GM23338 (cell line): ENCODE measurements at regions not wholly inside any gene's neighbourhood (a gene's known extent, or its start where the extent isn't known, plus 50 kb on each side); places are given as distances from the start of the nearest gene placed in this dataset.

ENCODE experiments used
- ATAC-seq: fragments of 200-7000 bp; cut with Tn5 transposase; 3 replicates; pipeline ENCODE4 v1.9.1; 2020
- DNase-seq: peaks from one replicate; pipeline ENCODE4 v3.0.0-alpha.2; 2015; ENCODE audit warnings: low spot score
- H2AFZ ChIP-seq: fragments of 200-600 bp; sonication (generic); 2 replicates; pipeline ENCODE4 v1.8.0; 2016; ENCODE audit warnings: antibody characterized with exemption, mild to moderate bottlenecking, moderate library complexity
- H3F3A ChIP-seq: fragments of 200-600 bp; sonication (generic); replicated peaks from 2 replicates; pipeline ENCODE4 v1.8.0; 2017; ENCODE audit warnings: antibody characterized with exemption, mixed run types, low read depth
- H3K27ac ChIP-seq: fragments of 200-600 bp; sonication (generic); 2 replicates; pipeline ENCODE4 v1.6.1; 2016; ENCODE audit warnings: low read depth
- H3K27me3 ChIP-seq: fragments of 200-600 bp; sonication (generic); 2 replicates; pipeline ENCODE4 v1.8.0; 2016; ENCODE audit warnings: mild to moderate bottlenecking, mixed run types, moderate library complexity; ENCODE audit not compliant: insufficient read depth
- H3K36me3 ChIP-seq: fragments of 200-600 bp; sonication (generic); 2 replicates; pipeline ENCODE4 v1.8.0; 2016; ENCODE audit warnings: mild to moderate bottlenecking; ENCODE audit not compliant: insufficient read depth
- H3K4me1 ChIP-seq: fragments of 200-600 bp; sonication (generic); 2 replicates; pipeline ENCODE4 v1.8.0; 2016; ENCODE audit warnings: mild to moderate bottlenecking, moderate library complexity; ENCODE audit not compliant: insufficient read depth
- H3K4me2 ChIP-seq: fragments of 200-600 bp; sonication (generic); 2 replicates; pipeline ENCODE4 v1.7.1; 2017; ENCODE audit warnings: mixed run types
- H3K4me3 ChIP-seq: fragments of 200-600 bp; sonication (generic); 2 replicates; pipeline ENCODE4 v1.6.1; 2016; ENCODE audit warnings: mixed run types
- H3K79me2 ChIP-seq: fragments of 200-600 bp; sonication (generic); replicated peaks from 2 replicates; pipeline ENCODE4 v1.8.0; 2017; ENCODE audit warnings: mild to moderate bottlenecking; ENCODE audit not compliant: insufficient read depth
- H3K9me2 ChIP-seq: fragments of 200-600 bp; sonication (generic); 2 replicates; pipeline ENCODE4 v1.8.0; 2017; ENCODE audit not compliant: insufficient read depth
- H4K20me1 ChIP-seq: fragments of 200-600 bp; sonication (generic); replicated peaks from 2 replicates; pipeline ENCODE4 v1.8.0; 2017; ENCODE audit warnings: mild to moderate bottlenecking; ENCODE audit not compliant: insufficient read depth
- H3K27ac Mint-ChIP-seq: 2 replicates; pipeline ENCODE4 v1.8.0; 2020; ENCODE audit warnings: inconsistent platforms, mild to moderate bottlenecking, moderate library complexity, mixed read lengths
- H3K27me3 Mint-ChIP-seq: 3 replicates; pipeline ENCODE4 v1.8.0; 2022; ENCODE audit warnings: low read depth, mild to moderate bottlenecking, moderate library complexity, mixed read lengths, inconsistent platforms; ENCODE audit not compliant: insufficient read depth, poor library complexity
- H3K36me3 Mint-ChIP-seq: 3 replicates; pipeline ENCODE4 v1.8.0; 2021; ENCODE audit warnings: low read depth, mild to moderate bottlenecking, inconsistent platforms, moderate library complexity, mixed read lengths
- H3K4me1 Mint-ChIP-seq: 3 replicates; pipeline ENCODE4 v1.8.0; 2020; ENCODE audit warnings: mild to moderate bottlenecking, inconsistent platforms, mixed read lengths
- H3K4me3 Mint-ChIP-seq: 3 replicates; pipeline ENCODE4 v1.8.0; 2021; ENCODE audit warnings: moderate library complexity, mild to moderate bottlenecking, inconsistent platforms, mixed read lengths
- H3K9me3 Mint-ChIP-seq: 3 replicates; pipeline ENCODE4 v1.8.0; 2020; ENCODE audit warnings: moderate library complexity, mild to moderate bottlenecking, inconsistent platforms, mixed read lengths
- EZH2 ChIP-seq: fragments of 200-600 bp; sonication (generic); IDR thresholded peaks from one replicate; pipeline ENCODE4 v1.8.0; 2017; ENCODE audit warnings: antibody characterized with exemption, mild to moderate bottlenecking, low read depth; ENCODE audit not compliant: unreplicated experiment
- EZH2phosphoT487 ChIP-seq: fragments of 200-600 bp; sonication (generic); IDR thresholded peaks from one replicate; pipeline ENCODE4 v1.8.1; 2018; ENCODE audit warnings: antibody characterized with exemption; ENCODE audit not compliant: unreplicated experiment
- JUNB ChIP-seq: IDR thresholded peaks from one replicate; pipeline ENCODE4 v1.6.1; 2016; ENCODE audit warnings: antibody characterized with exemption; ENCODE audit not compliant: unreplicated experiment
- NANOG ChIP-seq: IDR thresholded peaks from 2 replicates; pipeline ENCODE4 v1.6.1; 2016; ENCODE audit warnings: antibody characterized with exemption, borderline replicate concordance
- POLR2AphosphoS5 ChIP-seq: IDR thresholded peaks from 2 replicates; pipeline ENCODE4 v1.6.1; 2016; ENCODE audit warnings: antibody characterized with exemption, low read depth
- STAT1 ChIP-seq: IDR thresholded peaks from one replicate; pipeline ENCODE4 v1.6.1; 2016; ENCODE audit warnings: antibody characterized with exemption; ENCODE audit not compliant: unreplicated experiment
- ZNF114 ChIP-seq: fragments of 250-450 bp; sonication (Bioruptor Pico); IDR thresholded peaks from 2 replicates; pipeline ENCODE4 v1.5.0; 2020; ENCODE audit warnings: mild to moderate bottlenecking, moderate library complexity
- ZNF331 ChIP-seq: fragments of 250-450 bp; sonication (Bioruptor Pico); IDR thresholded peaks from 2 replicates; pipeline ENCODE4 v1.5.0; 2020; ENCODE audit warnings: low read depth, mild to moderate bottlenecking, moderate library complexity
- TF ChIP-seq, protein P1 (sequence below), 2 experiments: fragments of 200-600 bp in 1 of 2; sonication (generic) in 1 of 2; conservative IDR thresholded peaks; 2 replicates each; pipeline versions ENCODE4 v1.5.1 to v1.6.1; 2016 to 2017; ENCODE audit warnings: antibody characterized with exemption in 2 of 2, low read depth in 2 of 2, mild to moderate bottlenecking in 2 of 2, moderate library complexity in 1 of 2
- TF ChIP-seq, protein P2 (sequence below): IDR thresholded peaks from one replicate; pipeline ENCODE4 v1.6.1; 2018; ENCODE audit warnings: antibody characterized with exemption; ENCODE audit not compliant: unreplicated experiment
- TF ChIP-seq, protein P3 (sequence below): fragments of 250-450 bp; sonication (Bioruptor Pico); IDR thresholded peaks from 2 replicates; pipeline ENCODE4 v1.5.0; 2020; ENCODE audit warnings: mild to moderate bottlenecking, moderate library complexity

DNA sequence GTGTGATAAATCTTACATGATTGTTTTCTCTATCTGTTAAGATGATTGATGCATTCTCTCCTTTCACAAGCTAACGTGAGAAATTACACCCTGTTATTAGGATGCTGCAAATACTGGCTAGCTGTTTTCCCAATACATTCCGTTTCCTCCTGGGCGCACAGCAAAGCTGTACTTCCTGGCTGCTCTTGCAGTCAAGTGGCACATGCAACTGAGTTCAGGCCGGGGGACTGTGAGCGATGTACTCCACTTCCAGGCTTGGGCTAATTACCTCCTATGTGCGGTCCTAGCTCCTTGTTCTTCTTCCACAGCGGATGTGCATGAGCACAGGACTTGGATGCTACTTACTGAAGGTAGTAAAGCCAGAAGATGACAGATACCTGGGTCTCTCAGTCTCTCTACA, 234.9 kb upstream of the SESN3 start (continued):
- TF ChIP-seq, protein P1, sequence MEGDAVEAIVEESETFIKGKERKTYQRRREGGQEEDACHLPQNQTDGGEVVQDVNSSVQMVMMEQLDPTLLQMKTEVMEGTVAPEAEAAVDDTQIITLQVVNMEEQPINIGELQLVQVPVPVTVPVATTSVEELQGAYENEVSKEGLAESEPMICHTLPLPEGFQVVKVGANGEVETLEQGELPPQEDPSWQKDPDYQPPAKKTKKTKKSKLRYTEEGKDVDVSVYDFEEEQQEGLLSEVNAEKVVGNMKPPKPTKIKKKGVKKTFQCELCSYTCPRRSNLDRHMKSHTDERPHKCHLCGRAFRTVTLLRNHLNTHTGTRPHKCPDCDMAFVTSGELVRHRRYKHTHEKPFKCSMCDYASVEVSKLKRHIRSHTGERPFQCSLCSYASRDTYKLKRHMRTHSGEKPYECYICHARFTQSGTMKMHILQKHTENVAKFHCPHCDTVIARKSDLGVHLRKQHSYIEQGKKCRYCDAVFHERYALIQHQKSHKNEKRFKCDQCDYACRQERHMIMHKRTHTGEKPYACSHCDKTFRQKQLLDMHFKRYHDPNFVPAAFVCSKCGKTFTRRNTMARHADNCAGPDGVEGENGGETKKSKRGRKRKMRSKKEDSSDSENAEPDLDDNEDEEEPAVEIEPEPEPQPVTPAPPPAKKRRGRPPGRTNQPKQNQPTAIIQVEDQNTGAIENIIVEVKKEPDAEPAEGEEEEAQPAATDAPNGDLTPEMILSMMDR (conservative IDR thresholded peaks at IDR 0.05; ENCODE audit: low read depth in 2 of 2), result no peak
- TF ChIP-seq NANOG (no peak), ZNF331 (CRISPR knock-in tag) (no peak), STAT1 (no peak)

DNA sequence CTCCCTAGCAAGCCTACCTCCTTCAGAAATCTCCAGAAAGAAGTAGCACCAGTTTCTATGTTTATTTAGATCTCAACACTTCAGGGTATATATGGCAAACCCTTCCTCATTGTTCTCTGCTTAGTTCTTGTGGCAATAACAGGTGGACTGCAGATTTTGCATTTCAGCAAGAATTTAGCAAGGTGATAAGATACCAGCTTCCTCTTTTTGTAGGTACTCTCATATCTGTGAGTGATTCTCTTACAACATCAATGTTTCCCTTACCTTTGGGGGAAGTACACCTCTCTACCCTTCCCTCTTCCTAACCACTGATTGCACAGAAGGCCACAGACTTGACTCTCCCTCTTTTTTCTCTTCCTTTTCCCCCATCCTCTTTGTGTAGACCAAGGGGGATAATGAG, 230.9 kb upstream of the SESN3 start:
- H3K4me2 ChIP-seq, result no peak overlapping the region
- no peak overlapping the region for H3K27ac Mint-ChIP-seq
- no peak for TF ChIP-seq ZNF114 (CRISPR knock-in tag)
- no peak for TF ChIP-seq ZNF331 (CRISPR knock-in tag)
- TF ChIP-seq NANOG, result no peak
- no peak for TF ChIP-seq STAT1
- TF ChIP-seq, protein P2, sequence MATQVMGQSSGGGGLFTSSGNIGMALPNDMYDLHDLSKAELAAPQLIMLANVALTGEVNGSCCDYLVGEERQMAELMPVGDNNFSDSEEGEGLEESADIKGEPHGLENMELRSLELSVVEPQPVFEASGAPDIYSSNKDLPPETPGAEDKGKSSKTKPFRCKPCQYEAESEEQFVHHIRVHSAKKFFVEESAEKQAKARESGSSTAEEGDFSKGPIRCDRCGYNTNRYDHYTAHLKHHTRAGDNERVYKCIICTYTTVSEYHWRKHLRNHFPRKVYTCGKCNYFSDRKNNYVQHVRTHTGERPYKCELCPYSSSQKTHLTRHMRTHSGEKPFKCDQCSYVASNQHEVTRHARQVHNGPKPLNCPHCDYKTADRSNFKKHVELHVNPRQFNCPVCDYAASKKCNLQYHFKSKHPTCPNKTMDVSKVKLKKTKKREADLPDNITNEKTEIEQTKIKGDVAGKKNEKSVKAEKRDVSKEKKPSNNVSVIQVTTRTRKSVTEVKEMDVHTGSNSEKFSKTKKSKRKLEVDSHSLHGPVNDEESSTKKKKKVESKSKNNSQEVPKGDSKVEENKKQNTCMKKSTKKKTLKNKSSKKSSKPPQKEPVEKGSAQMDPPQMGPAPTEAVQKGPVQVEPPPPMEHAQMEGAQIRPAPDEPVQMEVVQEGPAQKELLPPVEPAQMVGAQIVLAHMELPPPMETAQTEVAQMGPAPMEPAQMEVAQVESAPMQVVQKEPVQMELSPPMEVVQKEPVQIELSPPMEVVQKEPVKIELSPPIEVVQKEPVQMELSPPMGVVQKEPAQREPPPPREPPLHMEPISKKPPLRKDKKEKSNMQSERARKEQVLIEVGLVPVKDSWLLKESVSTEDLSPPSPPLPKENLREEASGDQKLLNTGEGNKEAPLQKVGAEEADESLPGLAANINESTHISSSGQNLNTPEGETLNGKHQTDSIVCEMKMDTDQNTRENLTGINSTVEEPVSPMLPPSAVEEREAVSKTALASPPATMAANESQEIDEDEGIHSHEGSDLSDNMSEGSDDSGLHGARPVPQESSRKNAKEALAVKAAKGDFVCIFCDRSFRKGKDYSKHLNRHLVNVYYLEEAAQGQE, result no peak
- no peak for TF ChIP-seq JUNB
- TF ChIP-seq, protein P3, sequence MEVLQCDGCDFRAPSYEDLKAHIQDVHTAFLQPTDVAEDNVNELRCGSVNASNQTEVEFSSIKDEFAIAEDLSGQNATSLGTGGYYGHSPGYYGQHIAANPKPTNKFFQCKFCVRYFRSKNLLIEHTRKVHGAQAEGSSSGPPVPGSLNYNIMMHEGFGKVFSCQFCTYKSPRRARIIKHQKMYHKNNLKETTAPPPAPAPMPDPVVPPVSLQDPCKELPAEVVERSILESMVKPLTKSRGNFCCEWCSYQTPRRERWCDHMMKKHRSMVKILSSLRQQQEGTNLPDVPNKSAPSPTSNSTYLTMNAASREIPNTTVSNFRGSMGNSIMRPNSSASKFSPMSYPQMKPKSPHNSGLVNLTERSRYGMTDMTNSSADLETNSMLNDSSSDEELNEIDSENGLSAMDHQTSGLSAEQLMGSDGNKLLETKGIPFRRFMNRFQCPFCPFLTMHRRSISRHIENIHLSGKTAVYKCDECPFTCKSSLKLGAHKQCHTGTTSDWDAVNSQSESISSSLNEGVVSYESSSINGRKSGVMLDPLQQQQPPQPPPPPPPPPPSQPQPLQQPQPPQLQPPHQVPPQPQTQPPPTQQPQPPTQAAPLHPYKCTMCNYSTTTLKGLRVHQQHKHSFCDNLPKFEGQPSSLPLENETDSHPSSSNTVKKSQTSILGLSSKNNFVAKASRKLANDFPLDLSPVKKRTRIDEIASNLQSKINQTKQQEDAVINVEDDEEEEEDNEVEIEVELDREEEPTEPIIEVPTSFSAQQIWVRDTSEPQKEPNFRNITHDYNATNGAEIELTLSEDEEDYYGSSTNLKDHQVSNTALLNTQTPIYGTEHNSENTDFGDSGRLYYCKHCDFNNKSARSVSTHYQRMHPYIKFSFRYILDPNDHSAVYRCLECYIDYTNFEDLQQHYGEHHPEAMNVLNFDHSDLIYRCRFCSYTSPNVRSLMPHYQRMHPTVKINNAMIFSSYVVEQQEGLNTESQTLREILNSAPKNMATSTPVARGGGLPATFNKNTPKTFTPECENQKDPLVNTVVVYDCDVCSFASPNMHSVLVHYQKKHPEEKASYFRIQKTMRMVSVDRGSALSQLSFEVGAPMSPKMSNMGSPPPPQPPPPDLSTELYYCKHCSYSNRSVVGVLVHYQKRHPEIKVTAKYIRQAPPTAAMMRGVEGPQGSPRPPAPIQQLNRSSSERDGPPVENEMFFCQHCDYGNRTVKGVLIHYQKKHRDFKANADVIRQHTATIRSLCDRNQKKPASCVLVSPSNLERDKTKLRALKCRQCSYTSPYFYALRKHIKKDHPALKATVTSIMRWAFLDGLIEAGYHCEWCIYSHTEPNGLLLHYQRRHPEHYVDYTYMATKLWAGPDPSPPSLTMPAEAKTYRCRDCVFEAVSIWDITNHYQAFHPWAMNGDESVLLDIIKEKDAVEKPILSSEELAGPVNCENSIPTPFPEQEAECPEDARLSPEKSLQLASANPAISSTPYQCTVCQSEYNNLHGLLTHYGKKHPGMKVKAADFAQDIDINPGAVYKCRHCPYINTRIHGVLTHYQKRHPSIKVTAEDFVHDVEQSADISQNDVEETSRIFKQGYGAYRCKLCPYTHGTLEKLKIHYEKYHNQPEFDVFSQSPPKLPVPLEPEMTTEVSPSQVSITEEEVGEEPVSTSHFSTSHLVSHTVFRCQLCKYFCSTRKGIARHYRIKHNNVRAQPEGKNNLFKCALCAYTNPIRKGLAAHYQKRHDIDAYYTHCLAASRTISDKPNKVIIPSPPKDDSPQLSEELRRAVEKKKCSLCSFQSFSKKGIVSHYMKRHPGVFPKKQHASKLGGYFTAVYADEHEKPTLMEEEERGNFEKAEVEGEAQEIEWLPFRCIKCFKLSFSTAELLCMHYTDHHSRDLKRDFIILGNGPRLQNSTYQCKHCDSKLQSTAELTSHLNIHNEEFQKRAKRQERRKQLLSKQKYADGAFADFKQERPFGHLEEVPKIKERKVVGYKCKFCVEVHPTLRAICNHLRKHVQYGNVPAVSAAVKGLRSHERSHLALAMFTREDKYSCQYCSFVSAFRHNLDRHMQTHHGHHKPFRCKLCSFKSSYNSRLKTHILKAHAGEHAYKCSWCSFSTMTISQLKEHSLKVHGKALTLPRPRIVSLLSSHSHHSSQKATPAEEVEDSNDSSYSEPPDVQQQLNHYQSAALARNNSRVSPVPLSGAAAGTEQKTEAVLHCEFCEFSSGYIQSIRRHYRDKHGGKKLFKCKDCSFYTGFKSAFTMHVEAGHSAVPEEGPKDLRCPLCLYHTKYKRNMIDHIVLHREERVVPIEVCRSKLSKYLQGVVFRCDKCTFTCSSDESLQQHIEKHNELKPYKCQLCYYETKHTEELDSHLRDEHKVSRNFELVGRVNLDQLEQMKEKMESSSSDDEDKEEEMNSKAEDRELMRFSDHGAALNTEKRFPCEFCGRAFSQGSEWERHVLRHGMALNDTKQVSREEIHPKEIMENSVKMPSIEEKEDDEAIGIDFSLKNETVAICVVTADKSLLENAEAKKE (CRISPR knock-in tag), result no peak
- no peak for TF ChIP-seq EZH2phosphoT487
- TF ChIP-seq EZH2, result no peak
- no peak for TF ChIP-seq POLR2AphosphoS5
- H3K4me1 ChIP-seq, result no peaks in the 10 kb centered on the region
- no peak for DNase-seq
- H3K36me3 Mint-ChIP-seq, result no peaks in the 10 kb centered on the region
- H3K79me2 ChIP-seq, result no peaks in the 10 kb centered on the region
- no peaks in the 10 kb centered on the region; the same call in 1 of the 2 replicates for H3K9me2 ChIP-seq
- no peak for ATAC-seq
- H3K4me3 Mint-ChIP-seq, result no peak overlapping the region
- H3K36me3 ChIP-seq, result no peaks in the 10 kb centered on the region
- no peaks in the 10 kb centered on the region for H3F3A ChIP-seq
- no peaks in the 10 kb centered on the region for H3K27me3 ChIP-seq
- no peaks in the 10 kb centered on the region for H3K9me3 Mint-ChIP-seq
- no peaks in the 10 kb centered on the region for H3K4me1 Mint-ChIP-seq
- no peak overlapping the region for H3K27ac ChIP-seq
- no peaks in the 10 kb centered on the region for H3K27me3 Mint-ChIP-seq
- no peak overlapping the region for H2AFZ ChIP-seq
- no peaks in the 10 kb centered on the region for H4K20me1 ChIP-seq
- H3K4me3 ChIP-seq, result no peak overlapping the region
